Mesenchymal stem cell (in vitro differentiated cells and primary cell): ENCODE measurements at regions not wholly inside any gene's neighbourhood (a gene's known extent, or its start where the extent isn't known, plus 50 kb on each side); places are given as distances from the start of the nearest gene placed in this dataset.
A peak's percentile ranks its signal among the peaks of the same experiment; 100 is the strongest.

Experiments
- DNase-seq: peaks from one replicate; pipeline ENCODE4 v3.0.0-alpha.2; 2013
- H2AFZ ChIP-seq: one replicate; pipeline ENCODE4 v1.6.1; 2013; ENCODE audit warnings: low read depth, mild to moderate bottlenecking, control low read depth, inconsistent platforms, low read length, moderate library complexity
- H2AK5ac ChIP-seq: 2 replicates; pipeline ENCODE4 v1.6.1; 2013; ENCODE audit warnings: low read length, moderate library complexity, mild to moderate bottlenecking, inconsistent platforms; ENCODE audit not compliant: severe bottlenecking
- H2BK120ac ChIP-seq: one replicate; pipeline ENCODE4 v1.6.1; 2013; ENCODE audit warnings: low read depth, mild to moderate bottlenecking, inconsistent platforms, low read length, moderate library complexity
- H2BK12ac ChIP-seq, 2 experiments: one replicate each; pipeline ENCODE4 v1.6.1; 2013; ENCODE audit warnings: inconsistent platforms in 2 of 2, low read length in 2 of 2, mild to moderate bottlenecking in 2 of 2, moderate library complexity in 2 of 2, control low read depth in 1 of 2
- H2BK15ac ChIP-seq: one replicate; pipeline ENCODE4 v1.6.1; 2013; ENCODE audit warnings: mild to moderate bottlenecking, low read depth, inconsistent platforms; ENCODE audit not compliant: poor library complexity, severe bottlenecking
- H2BK5ac ChIP-seq: 2 replicates; pipeline ENCODE4 v1.6.1; 2013; ENCODE audit warnings: low read depth, mild to moderate bottlenecking, low read length, control low read depth, inconsistent platforms; ENCODE audit not compliant: poor library complexity, severe bottlenecking
- H3K14ac ChIP-seq, 2 experiments: one replicate each; pipeline ENCODE4 v1.6.1; 2013; ENCODE audit warnings: inconsistent platforms in 2 of 2, low read length in 2 of 2, control low read depth in 1 of 2, mild to moderate bottlenecking in 1 of 2, moderate library complexity in 1 of 2
- H3K18ac ChIP-seq, 2 experiments: one replicate each; pipeline ENCODE4 v1.6.1; 2013; ENCODE audit warnings: inconsistent platforms in 2 of 2, low read length in 2 of 2, control low read depth in 1 of 2, low read depth in 1 of 2, mild to moderate bottlenecking in 1 of 2
- H3K23ac ChIP-seq, 2 experiments: one replicate each; pipeline ENCODE4 v1.6.1; 2013; ENCODE audit warnings: inconsistent platforms in 2 of 2, low read length in 2 of 2, mild to moderate bottlenecking in 2 of 2, moderate library complexity in 2 of 2, control low read depth in 1 of 2
- H3K27ac ChIP-seq: 2 replicates; pipeline ENCODE4 v1.5.1; 2013; ENCODE audit warnings: mild to moderate bottlenecking, moderate library complexity, low read length, control low read depth, inconsistent platforms; ENCODE audit not compliant: poor library complexity, severe bottlenecking
- H3K27me3 ChIP-seq, 2 experiments: 2 replicates each; pipeline versions ENCODE4 v1.6.1 to v1.7.0; 2013; ENCODE audit warnings: low read length in 2 of 2, mild to moderate bottlenecking in 2 of 2, moderate library complexity in 2 of 2, control low read depth in 1 of 2, inconsistent platforms in 1 of 2; ENCODE audit not compliant: control insufficient read depth in 1 of 2, insufficient read depth in 1 of 2
- H3K36me3 ChIP-seq, 2 experiments: 2 replicates each; pipeline versions ENCODE4 v1.6.1 to v1.7.0; 2013; ENCODE audit warnings: low read length in 2 of 2, control low read depth in 1 of 2, inconsistent platforms in 1 of 2, low read depth in 1 of 2, mild to moderate bottlenecking in 1 of 2; ENCODE audit not compliant: insufficient read depth in 2 of 2, control insufficient read depth in 1 of 2
- H3K4ac ChIP-seq, 2 experiments: one replicate each; pipeline ENCODE4 v1.6.1; 2013; ENCODE audit warnings: inconsistent platforms in 2 of 2, low read length in 2 of 2, mild to moderate bottlenecking in 2 of 2, moderate library complexity in 2 of 2, control low read depth in 1 of 2, low read depth in 1 of 2
- H3K4me1 ChIP-seq: 2 replicates; pipeline ENCODE4 v1.6.1; 2013; ENCODE audit warnings: low read depth, low read length, control low read depth; ENCODE audit not compliant: control insufficient read depth, insufficient read depth
- H3K4me2 ChIP-seq: 2 replicates; pipeline ENCODE4 v1.6.1; 2013; ENCODE audit warnings: low read length, mild to moderate bottlenecking, inconsistent platforms; ENCODE audit not compliant: poor library complexity, severe bottlenecking
- H3K4me3 ChIP-seq, 2 experiments: 2 replicates each; pipeline versions ENCODE4 v1.5.1 to v1.7.0; 2013; ENCODE audit warnings: low read length in 2 of 2, mild to moderate bottlenecking in 2 of 2, control low read depth in 1 of 2, low read depth in 1 of 2; ENCODE audit not compliant: insufficient read depth in 1 of 2
- H3K79me1 ChIP-seq: replicated peaks from 2 replicates; pipeline ENCODE4 v1.6.1; 2013; ENCODE audit warnings: mild to moderate bottlenecking, control low read depth, low read length, inconsistent platforms; ENCODE audit not compliant: poor library complexity, severe bottlenecking
- H3K9ac ChIP-seq: 2 replicates; pipeline ENCODE4 v1.7.0; 2013; ENCODE audit warnings: mild to moderate bottlenecking, low read length, moderate library complexity
- H3K9me3 ChIP-seq: 2 replicates; pipeline ENCODE4 v1.7.0; 2013; ENCODE audit warnings: mild to moderate bottlenecking, low read length; ENCODE audit not compliant: control insufficient read depth
- H4K8ac ChIP-seq: one replicate; pipeline ENCODE4 v1.6.1; 2013; ENCODE audit warnings: inconsistent platforms, mild to moderate bottlenecking, low read length, moderate library complexity
- H4K91ac ChIP-seq: one replicate; pipeline ENCODE4 v1.6.1; 2013; ENCODE audit warnings: mild to moderate bottlenecking, low read length, inconsistent platforms
- WGBS: methylation state at CpG from one replicate; pipeline ENCODE4 v1.1.7; 2013; ENCODE audit warnings: mixed read lengths; 5-methylcytosine and 5-hydroxymethylcytosine counted together

- Histone ChIP-seq H3K4me2 (no peak overlapping the region), H3K4me3 (no peak overlapping the region), H3K27ac (no peak overlapping the region), H2BK5ac (no peak overlapping the region), H3K23ac (no peak overlapping the region), H3K79me1 (no peaks in the 10 kb centered on the region), H3K36me3 (no peaks in the 10 kb centered on the region), H2BK12ac (no peak overlapping the region), H4K91ac (no peak overlapping the region), H3K27me3 (peaks cover 12 to 56% of the 10 kb centered on the region in 2 experiments), H3K9me3 (no peaks in the 10 kb centered on the region), H2AK5ac (no peak overlapping the region), H3K4ac (no peak overlapping the region), H2BK120ac (no peak overlapping the region), H2BK15ac (no peak overlapping the region), H3K9ac (no peak overlapping the region), H4K8ac (no peak overlapping the region), H3K14ac (no peak overlapping the region), H3K4me1 (no peaks in the 10 kb centered on the region), H2AFZ (no peak overlapping the region), H3K18ac (no peak overlapping the region)
- WGBS: 69% methylated on average over 5 of the region's 5 CpGs
- DNase-seq: no peak
Measured at GRCh38 chr22:22406445-22407027, 102.0 kb downstream of the ZNF280B start.

- H3K4me2 ChIP-seq: no peak overlapping the region
- no peak overlapping the region for H3K4me3 ChIP-seq
- H2AK5ac ChIP-seq: no peak overlapping the region
- no peak overlapping the region for H2BK15ac ChIP-seq
- H3K23ac ChIP-seq: no peak overlapping the region
- H3K18ac ChIP-seq: no peak overlapping the region
- H2AFZ ChIP-seq: no peak overlapping the region
- H3K27ac ChIP-seq: no peak overlapping the region
- H3K4me1 ChIP-seq: no peaks in the 10 kb centered on the region
- no peak overlapping the region for H2BK12ac ChIP-seq
- H2BK5ac ChIP-seq: no peak overlapping the region
- 50% methylated on average over 5 of the region's 5 CpGs for WGBS
- H4K8ac ChIP-seq: no peak overlapping the region
- no peak overlapping the region for H3K14ac ChIP-seq
- H3K27me3 ChIP-seq: peaks cover 12 to 58% of the 10 kb centered on the region in 2 experiments
- no peak overlapping the region for H3K4ac ChIP-seq
- H3K79me1 ChIP-seq: no peaks in the 10 kb centered on the region
- no peaks in the 10 kb centered on the region for H3K36me3 ChIP-seq
- H3K9me3 ChIP-seq: peaks cover under 1% of the 10 kb centered on the region
- H3K9ac ChIP-seq: no peak overlapping the region
- no peak overlapping the region for H4K91ac ChIP-seq
- no peak for DNase-seq
- H2BK120ac ChIP-seq: no peak overlapping the region
Measured at GRCh38 chr22:22407061-22407460, 101.5 kb downstream of the ZNF280B start.

GRCh38 chr22:22408269-22408668, 100.3 kb downstream of the ZNF280B start:
- Histone ChIP-seq H2BK12ac (no peak overlapping the region), H2BK15ac (no peak overlapping the region), H3K18ac (no peak overlapping the region), H3K27ac (no peak overlapping the region), H3K4me3 (no peak overlapping the region), H2BK5ac (no peak overlapping the region), H3K4me2 (no peak overlapping the region), H2BK120ac (no peak overlapping the region), H2AFZ (no peak overlapping the region), H3K79me1 (no peaks in the 10 kb centered on the region), H3K27me3 (peaks cover 12 to 65% of the 10 kb centered on the region in 2 experiments), H2AK5ac (no peak overlapping the region), H4K8ac (no peak overlapping the region), H3K23ac (no peak overlapping the region), H4K91ac (no peak overlapping the region), H3K14ac (no peak overlapping the region), H3K4ac (no peak overlapping the region), H3K36me3 (no peaks in the 10 kb centered on the region), H3K9me3 (peaks cover 12% of the 10 kb centered on the region), H3K9ac (no peak overlapping the region), H3K4me1 (no peaks in the 10 kb centered on the region)
- no peak for DNase-seq
- WGBS: 43% methylated on average over 3 of the region's 3 CpGs

DNA sequence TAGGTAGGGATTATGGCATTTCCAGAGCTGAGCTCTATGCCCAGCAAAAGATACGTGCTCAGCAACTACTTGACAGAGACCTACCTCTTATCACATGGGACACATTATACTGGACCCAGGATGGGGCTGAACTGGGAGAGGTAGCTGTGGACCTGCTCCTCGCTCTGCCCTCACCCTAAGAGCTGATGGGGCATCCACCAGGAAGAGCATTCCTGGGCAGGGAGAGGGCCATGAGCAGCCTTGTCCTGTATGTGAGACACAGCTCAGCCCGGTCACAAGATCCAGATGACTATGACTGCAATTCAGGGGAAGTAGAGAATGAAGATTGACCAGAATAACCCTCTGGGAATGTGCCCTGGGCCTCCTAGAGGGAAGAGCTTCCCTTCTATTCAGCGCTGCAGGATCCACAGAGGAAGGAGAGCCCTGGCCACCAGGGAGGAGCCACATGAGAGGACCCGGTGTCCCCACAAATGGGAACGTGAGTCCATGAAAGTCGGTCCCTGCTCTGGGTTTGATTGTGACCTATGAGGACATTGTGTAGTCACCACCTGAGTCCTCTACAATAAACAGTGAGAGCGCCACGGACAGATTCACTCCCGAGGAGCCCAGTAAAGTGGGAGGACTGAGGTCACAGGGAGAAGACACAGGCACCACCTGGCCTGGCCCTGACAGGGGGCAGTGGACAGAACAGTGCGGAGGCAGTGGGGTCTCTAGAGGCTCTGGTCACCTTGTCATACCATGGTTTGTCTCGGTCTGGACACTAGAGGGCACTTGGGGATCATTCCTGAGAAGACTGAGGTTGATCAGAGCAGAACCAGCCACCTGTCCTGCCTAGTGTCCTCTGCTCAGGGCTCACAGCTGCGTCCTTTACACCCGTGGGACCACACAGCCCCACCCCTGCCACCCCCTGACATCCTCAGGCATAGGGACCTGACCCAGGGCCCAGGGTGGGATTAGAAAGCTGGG, 99.5 kb downstream of the ZNF280B start:
- Histone ChIP-seq H3K36me3 (no peaks in the 10 kb centered on the region), H3K9me3 (peaks cover 19% of the 10 kb centered on the region)
- 37% methylated on average over 12 of the region's 14 CpGs for WGBS

More for the DNA sequence above, 99.5 kb downstream of the ZNF280B start:
- no peak overlapping the region for H3K4me2 ChIP-seq
- H3K27ac ChIP-seq: no peak overlapping the region
- H4K8ac ChIP-seq: no peak overlapping the region
- peaks cover 12 to 71% of the 10 kb centered on the region in 2 experiments for H3K27me3 ChIP-seq
- no peaks in the 10 kb centered on the region for H3K79me1 ChIP-seq
- no peak overlapping the region for H2BK15ac ChIP-seq
- no peak overlapping the region for H2BK12ac ChIP-seq
- no peak overlapping the region for H4K91ac ChIP-seq
- no peak overlapping the region for H3K18ac ChIP-seq
- DNase-seq: peak; percentile 18
- H2BK5ac ChIP-seq: no peak overlapping the region
- H3K4ac ChIP-seq: no peak overlapping the region
- H3K4me3 ChIP-seq: no peak overlapping the region
- H2BK120ac ChIP-seq: no peak overlapping the region
- H3K4me1 ChIP-seq: no peaks in the 10 kb centered on the region
- no peak overlapping the region for H3K9ac ChIP-seq
- no peak overlapping the region for H2AK5ac ChIP-seq
- H3K23ac ChIP-seq: no peak overlapping the region
- no peak overlapping the region for H2AFZ ChIP-seq
- no peak overlapping the region for H3K14ac ChIP-seq
